HEK293 (cell line): ENCODE measurements at regions not wholly inside any gene's neighbourhood (a gene's known extent, or its start where the extent isn't known, plus 50 kb on each side); places are given as distances from the start of the nearest gene placed in this dataset.

Source experiments
- CTCF ChIP-seq: fragments of 450-650 bp; formaldehyde crosslinking; IDR thresholded peaks from 2 replicates; pipeline ENCODE4 v1.5.1; 2016; ENCODE audit warnings: missing biosample characterization, missing genetic modification characterization
- MYNN ChIP-seq: fragments of 450-650 bp; formaldehyde crosslinking; IDR thresholded peaks from 2 replicates; pipeline ENCODE4 v1.5.1; 2016; ENCODE audit warnings: missing biosample characterization, missing genetic modification characterization, borderline replicate concordance
- YY1 ChIP-seq: fragments of 450-650 bp; formaldehyde crosslinking; IDR thresholded peaks from 2 replicates; pipeline ENCODE4 v1.5.1; 2018; ENCODE audit warnings: missing biosample characterization, missing genetic modification characterization
- ZBTB7A ChIP-seq: fragments of 450-650 bp; formaldehyde crosslinking; IDR thresholded peaks from 2 replicates; pipeline ENCODE4 v1.5.1; 2016; ENCODE audit warnings: low read depth, missing biosample characterization, missing genetic modification characterization
- ZFP37 ChIP-seq: fragments of 450-650 bp; formaldehyde crosslinking; IDR thresholded peaks from 2 replicates; pipeline ENCODE4 v1.5.1; 2016; ENCODE audit warnings: missing biosample characterization, missing genetic modification characterization
- ZFP41 ChIP-seq: fragments of 450-650 bp; formaldehyde crosslinking; IDR thresholded peaks from 2 replicates; pipeline ENCODE4 v1.5.1; 2016; ENCODE audit warnings: missing biosample characterization, missing genetic modification characterization, borderline replicate concordance
- ZNF26 ChIP-seq: fragments of 450-650 bp; formaldehyde crosslinking; IDR thresholded peaks from 2 replicates; pipeline ENCODE4 v1.5.1; 2016; ENCODE audit warnings: missing biosample characterization, missing genetic modification characterization
- ZNF274 ChIP-seq, 2 experiments: fragments of 200-500 bp in 1 of 2; fragments of 450-650 bp in 1 of 2; sonication (Bioruptor generic) in 1 of 2; formaldehyde crosslinking in 1 of 2; IDR thresholded peaks; 2 replicates each; pipeline versions ENCODE4 v1.5.1 to v1.6.1; 2014 to 2016; ENCODE audit warnings: borderline replicate concordance in 1 of 2, inconsistent platforms in 1 of 2, low read length in 1 of 2, missing biosample characterization in 1 of 2, missing genetic modification characterization in 1 of 2
- ZNF311 ChIP-seq: fragments of 450-650 bp; formaldehyde crosslinking; IDR thresholded peaks from 2 replicates; pipeline ENCODE4 v1.5.1; 2017; ENCODE audit warnings: missing biosample characterization, missing genetic modification characterization, borderline replicate concordance
- ZNF433 ChIP-seq: fragments of 450-650 bp; formaldehyde crosslinking; IDR thresholded peaks from 2 replicates; pipeline ENCODE4 v1.5.1; 2016; ENCODE audit warnings: missing biosample characterization, missing genetic modification characterization, low read depth
- ZNF623 ChIP-seq: fragments of 450-650 bp; formaldehyde crosslinking; IDR thresholded peaks from 2 replicates; pipeline ENCODE4 v1.5.1; 2016; ENCODE audit warnings: missing biosample characterization, missing genetic modification characterization
- ZNF629 ChIP-seq: fragments of 450-650 bp; formaldehyde crosslinking; IDR thresholded peaks from 2 replicates; pipeline ENCODE4 v1.5.1; 2017; ENCODE audit warnings: missing biosample characterization, missing genetic modification characterization
- ZNF639 ChIP-seq: fragments of 450-650 bp; formaldehyde crosslinking; IDR thresholded peaks from 2 replicates; pipeline ENCODE4 v1.5.1; 2016; ENCODE audit warnings: missing biosample characterization, missing genetic modification characterization
- TF ChIP-seq, protein P1 (sequence below): fragments of 450-650 bp; formaldehyde crosslinking; IDR thresholded peaks from 2 replicates; pipeline ENCODE4 v1.5.1; 2017; ENCODE audit warnings: missing biosample characterization, mild to moderate bottlenecking, missing genetic modification characterization, moderate library complexity

- TF ChIP-seq YY1 (tag by site-specific recombination) (no peak), ZFP37 (no peak), CTCF (tag by site-specific recombination) (no peak), ZNF639 (tag by site-specific recombination) (no peak), ZBTB7A (tag by site-specific recombination) (no peak), ZNF623 (tag by site-specific recombination) (no peak), ZFP41 (tag by site-specific recombination) (no peak), ZNF311 (tag by site-specific recombination) (no peak), ZNF629 (no peak), MYNN (tag by site-specific recombination) (no peak), ZNF433 (tag by site-specific recombination) (no peak), ZNF274 (IDR thresholded peaks at IDR 0.05; ENCODE audit: low read length) (no peak), ZNF274 (tag by site-specific recombination; IDR thresholded peaks at IDR 0.05; ENCODE audit: borderline replicate concordance) (no peak), ZNF26 (tag by site-specific recombination) (no peak)
- TF ChIP-seq, protein P1, sequence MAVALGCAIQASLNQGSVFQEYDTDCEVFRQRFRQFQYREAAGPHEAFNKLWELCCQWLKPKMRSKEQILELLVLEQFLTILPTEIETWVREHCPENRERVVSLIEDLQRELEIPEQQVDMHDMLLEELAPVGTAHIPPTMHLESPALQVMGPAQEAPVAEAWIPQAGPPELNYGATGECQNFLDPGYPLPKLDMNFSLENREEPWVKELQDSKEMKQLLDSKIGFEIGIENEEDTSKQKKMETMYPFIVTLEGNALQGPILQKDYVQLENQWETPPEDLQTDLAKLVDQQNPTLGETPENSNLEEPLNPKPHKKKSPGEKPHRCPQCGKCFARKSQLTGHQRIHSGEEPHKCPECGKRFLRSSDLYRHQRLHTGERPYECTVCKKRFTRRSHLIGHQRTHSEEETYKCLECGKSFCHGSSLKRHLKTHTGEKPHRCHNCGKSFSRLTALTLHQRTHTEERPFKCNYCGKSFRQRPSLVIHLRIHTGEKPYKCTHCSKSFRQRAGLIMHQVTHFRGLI (tag by site-specific recombination) = no peak
Measured at GRCh38 chr10:52440612-52441285, 126.7 kb downstream of the DKK1 start.
